COR-L47 (cell line): ENCODE measurements at regions not wholly inside any gene's neighbourhood (a gene's known extent, or its start where the extent isn't known, plus 50 kb on each side); places are given as distances from the start of the nearest gene placed in this dataset.

Experiments used
- DNase-seq: peaks from one replicate; lab custom pipeline; 2025; lab: John Stamatoyannopoulos, UW

DNA sequence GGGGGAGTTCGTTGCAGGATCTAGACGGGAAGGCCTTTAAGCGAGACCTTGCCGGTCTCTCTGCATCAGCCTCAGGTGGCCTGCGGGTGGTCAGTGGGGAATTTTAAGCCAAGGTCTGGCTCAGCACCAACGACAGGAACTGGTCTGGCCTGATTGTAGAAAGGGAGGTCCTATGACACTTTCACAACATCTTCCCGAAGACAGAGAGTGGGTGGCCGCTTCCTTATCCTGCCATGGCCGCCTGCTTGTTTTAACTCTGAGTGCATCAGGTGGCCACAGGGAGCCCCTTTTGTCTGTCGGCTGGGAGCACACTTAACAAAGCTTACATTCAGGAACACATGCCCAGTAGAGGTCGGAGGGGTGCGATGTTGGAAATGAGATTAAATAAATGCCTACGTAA is 363.7 kb upstream of the MYT1L start:
- DNase-seq = no peak

DNA sequence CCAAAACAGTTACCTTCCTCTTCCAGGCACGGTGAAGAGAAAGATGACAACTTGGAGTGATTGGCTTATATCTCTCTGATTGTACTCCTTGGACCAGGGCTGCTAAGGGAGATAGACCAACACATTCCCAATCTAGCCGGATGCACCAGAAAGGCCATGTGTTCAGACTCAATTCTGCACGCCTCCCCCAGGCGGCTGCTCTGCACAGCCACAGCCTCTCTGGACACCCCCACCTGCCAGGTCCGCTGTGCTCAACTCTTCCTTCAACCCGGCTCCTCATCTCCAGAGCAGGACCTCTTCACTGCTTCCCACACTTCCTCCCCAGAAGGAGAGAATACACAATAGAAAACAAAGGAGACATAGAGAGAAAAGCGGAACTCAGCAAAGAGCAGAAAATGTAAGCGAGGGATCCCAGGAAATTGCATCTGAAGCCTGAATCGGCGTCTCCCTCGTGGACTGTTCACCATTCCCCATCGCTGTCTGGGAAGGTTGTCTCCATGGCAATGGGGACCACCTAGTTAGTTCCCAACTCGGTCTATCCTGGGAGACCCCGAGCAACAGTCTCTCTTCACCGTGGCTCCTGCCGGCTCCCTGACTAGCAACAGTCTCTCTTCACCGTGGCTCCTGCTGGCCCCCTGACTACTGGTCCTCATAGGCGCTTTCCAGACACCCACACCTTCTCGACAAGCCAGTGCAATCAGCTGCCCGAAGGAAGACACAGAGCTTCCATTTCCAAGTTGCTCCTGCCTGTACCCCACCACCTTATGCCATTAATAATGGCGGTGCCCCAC is 361.7 kb upstream of the MYT1L start:
- no peak for DNase-seq

DNA sequence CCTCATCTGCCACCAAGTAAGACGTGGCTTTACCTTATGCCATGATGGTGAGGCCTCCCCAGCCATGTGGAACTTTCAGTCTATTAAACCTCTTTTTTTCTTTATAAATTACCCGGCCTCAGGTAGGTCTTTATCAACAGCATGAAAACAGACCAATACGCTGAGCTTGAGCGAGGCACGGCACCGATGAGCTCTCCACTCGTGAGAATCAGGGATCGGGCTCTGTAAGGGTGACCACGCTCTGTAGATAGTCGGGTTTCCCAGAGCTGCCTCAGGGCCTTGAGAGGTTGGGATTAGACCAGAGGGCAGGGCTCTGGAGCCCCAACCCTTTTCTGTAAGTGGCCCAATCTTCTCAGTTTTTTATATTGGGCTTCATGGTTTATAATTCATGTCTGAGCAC is 360.3 kb upstream of the MYT1L start:
- no peak for DNase-seq

DNA sequence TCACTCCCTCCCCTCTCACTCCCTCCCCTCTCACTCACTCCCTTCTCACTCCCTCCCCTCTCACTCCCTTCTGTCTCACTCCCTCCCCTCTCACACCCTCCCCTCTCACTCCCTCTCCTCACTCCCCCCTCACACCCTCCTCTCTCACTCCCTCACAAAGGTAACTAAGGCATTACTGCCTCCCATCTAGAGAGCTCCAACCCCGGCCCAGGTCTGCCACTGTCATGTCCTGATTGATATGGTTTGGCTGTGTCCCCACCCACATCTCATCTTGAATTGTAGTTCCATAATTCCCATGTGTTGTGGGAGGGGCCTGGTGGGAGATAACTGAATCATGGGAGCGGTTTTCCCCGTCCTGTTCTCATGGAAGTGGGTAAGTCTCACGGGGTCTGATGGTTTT is 359.9 kb upstream of the MYT1L start:
- DNase-seq = no peak

DNA sequence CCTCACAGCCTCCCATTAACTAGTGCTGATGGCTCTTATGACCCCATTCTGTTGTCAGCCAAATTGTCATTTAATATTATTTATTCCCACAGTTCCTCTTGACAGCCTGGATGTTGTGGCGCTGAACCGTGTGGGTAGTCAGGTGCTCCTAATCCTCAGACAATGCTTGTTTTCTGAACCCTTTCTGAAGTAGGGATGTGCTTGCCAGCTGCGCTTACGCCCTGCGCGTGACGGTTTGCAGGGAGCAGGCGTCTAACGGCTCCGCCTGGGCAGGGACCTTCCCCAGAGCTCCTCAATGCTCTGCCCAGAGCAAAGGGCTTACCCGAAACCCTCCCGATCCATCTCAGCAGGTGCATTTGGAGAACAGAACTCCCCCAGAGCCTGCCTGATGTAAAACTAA is 358.2 kb upstream of the MYT1L start:
- DNase-seq = no peak

DNA sequence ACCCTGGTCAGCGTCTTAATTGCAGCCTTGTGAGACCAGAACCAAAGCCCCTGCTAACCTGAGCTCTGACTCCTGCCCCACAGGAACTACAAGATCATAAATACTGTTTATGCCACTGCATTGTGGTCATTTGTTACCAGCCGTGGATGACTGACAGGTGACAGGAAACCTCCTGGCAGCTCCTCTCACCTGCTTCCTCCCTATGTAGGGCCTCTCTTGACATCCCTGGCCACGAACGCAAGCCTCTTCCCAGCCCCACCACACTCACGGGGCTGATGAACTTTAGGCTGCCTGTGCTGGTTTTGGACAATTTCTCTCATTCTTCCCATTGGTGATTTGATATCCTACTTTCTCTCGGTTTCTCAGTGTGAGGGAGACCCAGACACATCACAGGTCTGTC is 357.2 kb upstream of the MYT1L start:
- no peak for DNase-seq

DNA sequence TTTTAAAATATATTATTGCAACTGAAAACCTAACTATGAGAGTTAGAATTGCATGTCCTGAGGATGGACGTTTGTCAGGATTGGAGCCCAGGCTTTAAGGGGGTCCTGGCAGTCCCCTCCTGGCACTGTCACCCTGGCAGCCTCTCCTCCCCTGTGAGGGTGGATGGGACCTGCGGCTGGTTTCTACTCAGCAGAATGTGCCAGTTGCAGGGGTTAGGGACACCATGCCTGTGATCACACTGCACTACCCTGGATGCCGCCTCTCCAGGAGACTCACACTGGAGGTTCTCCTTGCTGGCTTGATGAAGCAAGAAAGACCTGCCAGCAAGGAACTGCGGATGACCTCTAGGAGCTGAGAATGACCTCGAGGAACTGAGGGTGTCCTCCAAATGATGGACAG is 356.7 kb upstream of the MYT1L start:
- DNase-seq = no peak

DNA sequence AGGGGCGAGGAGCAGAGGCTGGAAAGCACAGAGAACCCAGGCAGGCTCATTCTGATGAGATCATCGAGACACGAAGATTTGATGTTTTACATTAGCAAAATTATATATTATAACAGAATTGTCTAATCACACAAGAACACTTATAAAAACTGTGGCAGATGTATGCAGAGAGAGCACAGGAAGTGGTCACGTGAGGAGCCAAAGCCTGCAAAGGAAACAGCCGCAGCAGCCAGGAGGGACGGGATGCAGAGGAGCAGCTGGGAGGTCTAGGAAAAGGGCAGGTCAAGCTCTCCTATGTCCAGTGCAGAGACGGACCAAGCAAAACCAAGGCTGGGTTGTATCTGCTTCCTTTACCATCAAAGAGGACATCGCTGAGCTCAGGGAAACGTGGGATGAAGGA is 355.1 kb upstream of the MYT1L start:
- no peak for DNase-seq

DNA sequence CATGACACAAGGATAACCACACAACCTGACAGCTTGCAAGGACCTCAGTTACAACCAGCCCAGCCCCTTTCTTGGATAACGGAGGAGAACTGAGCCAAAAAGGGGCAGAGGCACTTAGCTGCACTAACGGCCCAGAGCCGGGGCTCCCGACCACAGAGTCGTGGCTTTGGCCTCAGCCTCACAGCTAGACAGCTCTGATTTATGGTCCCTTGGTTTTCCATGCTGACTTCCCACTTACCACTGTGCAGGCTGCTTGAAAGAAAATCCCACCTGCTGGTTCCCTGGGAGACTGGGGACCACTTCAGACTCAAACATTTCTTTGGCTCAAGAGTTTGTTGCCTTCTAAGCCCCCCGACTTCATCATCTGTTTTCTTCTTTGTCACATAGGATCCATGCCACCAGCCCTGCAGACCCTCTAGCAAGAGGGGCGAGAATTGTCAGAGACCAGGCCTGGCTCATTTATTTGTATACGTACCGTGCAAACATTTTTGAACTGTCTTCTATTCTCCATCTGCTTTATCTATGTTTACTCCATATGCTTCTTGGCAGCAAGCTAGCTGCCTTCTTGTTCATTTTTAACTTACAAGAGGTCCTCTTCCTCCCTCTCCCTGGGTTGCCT is 352.6 kb upstream of the MYT1L start:
- no peak for DNase-seq

DNA sequence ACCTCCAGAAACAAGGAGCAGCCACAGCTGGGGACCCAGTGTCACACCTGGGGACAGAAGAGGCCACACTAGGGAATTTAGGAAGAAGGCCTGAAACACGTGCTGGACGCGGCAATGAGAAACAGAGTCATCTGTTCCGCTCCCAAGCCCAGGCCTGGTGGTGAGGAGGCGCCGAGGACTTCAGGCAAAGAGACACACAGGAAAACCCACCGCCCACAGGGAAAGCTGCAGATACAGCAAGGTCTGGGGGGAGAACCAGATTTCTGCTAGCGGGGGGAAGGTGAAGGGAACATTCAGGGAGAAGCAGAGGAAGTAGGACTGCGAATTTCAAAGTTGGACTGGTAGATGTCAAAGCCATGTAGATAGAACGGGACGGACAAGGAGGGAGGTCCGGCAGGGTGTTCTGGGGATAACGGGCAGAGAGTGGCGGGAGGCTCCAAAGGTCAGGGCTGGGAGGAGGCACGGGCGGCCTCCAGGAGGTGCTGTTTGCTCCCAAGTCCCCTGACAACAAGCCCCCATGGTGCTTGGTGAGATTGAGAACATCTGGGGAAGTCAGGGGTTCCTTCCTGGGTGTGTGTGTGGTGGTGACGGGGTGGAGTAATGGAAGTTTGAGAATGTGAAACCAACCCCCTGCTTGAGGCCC is 351.7 kb upstream of the MYT1L start:
- DNase-seq = no peak

DNA sequence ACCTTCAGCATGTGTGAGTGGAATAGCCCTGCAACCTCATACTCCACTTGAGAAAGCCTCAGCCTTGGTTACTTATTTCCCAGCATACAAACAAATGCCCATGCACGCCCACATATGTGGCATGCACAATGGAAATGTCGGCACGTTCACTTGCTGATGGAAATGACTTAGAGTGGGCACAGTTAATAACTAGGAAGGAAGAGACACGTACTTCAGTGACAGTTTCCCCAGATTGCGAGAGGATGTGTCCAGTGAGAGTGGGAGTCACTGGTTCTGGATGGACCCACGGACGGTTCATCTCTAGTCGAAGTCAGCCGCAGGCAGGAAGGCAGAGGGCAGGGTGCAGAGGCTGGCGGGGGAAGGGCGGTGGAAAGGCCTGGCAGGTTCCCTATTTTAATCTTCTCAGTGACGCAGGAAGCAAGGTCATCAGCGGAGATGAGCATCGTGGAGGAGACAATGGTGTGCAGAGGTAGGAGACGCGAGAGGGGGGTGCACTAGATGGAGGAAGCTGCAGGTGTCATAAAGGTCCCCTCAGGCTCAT is 350.7 kb upstream of the MYT1L start:
- DNase-seq = no peak

DNA sequence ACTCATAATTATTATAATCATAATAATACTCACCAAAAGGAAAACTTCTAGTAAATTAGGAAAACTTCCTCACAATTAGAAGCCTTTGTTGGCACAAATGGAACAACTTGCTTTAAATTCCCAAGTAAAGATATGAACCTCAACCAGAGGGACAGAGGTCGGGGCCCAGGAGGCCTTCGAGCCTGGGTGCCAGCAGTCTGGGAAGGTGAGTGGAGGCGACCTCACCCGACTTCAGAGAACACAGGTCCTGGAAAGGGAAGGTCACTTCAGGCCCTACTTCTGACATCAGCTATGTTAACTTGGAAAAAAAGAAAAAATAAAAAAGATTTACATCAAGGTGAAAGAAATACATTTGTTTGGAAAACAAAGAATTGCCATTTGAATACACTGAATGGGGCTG is 350.0 kb upstream of the MYT1L start:
- no peak for DNase-seq

DNA sequence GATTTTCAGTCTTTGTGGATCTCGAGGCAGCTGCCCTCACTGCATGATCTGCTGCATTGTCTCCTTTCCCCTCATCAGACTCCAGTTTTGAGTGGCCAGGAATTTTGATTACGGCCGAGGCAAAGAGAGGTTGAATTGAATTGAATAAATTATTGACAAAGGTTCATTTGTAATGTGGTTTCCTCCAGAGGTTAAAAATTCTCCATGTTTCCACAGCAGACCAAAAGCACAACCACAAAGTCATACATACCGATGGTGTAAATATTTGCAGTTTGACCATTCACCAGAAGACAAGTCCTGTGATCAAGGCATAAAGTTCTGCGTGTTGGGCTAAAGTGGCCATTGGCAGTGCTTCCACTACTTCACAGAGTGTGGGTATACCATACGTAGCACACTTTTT is 343.8 kb upstream of the MYT1L start:
- no peak for DNase-seq

DNA sequence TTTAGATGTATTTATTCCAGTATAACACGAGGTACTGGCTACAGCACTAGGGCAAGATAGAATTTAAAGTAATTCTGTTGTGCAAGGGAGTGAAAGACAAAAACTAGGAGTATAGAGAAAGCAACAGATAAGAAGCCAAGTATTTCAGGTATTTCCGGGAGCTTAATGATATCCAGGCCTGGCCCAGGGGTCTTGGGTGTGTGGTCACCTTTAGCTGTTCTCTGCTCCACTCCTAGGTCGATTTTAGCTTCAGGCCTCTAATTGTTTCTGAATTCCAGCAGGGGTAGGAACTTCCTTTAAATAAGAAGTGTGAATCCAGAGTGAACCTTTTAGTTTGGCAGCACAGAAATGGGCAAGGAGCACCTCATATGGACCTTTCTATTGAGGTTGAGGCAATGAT is 342.3 kb upstream of the MYT1L start:
- no peak for DNase-seq

DNA sequence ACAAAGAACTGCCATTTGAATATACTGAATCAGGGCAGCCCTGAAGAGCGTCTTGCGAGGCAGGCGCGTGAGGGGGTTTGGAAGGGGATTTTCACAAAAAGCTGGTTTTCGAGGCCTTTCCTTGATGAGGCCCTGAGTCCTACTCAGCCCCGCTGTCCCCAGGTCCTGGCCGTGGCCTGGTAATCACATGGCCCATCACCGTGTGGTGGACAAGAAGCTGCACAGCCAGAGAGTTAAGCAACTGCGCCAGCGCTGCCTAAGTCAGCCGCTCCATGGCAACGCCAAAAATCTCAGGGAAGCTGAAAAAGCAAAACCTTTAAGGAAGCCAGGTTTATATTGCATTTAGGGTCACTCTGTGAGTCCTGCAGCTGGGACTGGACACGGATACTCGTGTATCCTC is 341.2 kb upstream of the MYT1L start:
- DNase-seq = no peak

DNA sequence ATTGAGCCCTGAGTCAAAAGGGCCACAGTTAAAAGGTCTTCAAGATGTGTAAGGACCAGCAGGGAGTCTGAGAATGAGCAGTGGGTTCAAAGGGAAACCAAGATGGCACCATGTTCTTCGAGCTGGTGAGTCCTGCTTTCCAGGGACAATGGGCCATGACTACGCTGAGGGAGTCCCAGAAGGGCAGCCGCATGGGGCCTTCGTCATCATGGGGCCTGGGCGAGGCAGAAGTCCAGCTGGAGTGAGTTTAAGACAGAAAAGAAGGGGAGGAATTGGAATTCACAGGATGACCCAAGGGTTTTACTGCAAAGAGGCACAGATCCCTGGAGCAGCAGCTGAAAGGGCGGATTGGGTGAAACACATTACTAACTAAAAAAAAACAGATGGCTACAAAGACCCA is 340.8 kb upstream of the MYT1L start:
- no peak for DNase-seq

DNA sequence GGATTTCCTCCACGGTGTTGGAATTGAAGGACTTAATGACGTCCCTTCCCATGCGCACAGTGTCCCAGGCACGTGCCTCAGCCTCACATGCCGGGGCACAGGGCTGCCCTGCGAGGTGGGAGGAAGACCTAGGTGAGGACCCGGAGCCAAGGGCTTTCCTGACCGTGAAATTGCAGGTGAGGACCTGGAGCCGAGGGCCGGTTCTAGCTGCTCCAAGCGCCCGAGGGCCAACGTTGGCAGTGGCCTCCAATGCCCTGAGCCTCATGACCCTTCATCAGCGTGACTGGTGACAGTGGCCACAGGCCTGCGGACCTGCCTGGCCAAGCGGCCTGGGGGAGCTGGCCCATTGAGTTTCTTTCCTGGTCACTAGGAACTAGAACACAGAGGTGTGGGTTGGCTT is 338.2 kb upstream of the MYT1L start:
- DNase-seq = no peak

DNA sequence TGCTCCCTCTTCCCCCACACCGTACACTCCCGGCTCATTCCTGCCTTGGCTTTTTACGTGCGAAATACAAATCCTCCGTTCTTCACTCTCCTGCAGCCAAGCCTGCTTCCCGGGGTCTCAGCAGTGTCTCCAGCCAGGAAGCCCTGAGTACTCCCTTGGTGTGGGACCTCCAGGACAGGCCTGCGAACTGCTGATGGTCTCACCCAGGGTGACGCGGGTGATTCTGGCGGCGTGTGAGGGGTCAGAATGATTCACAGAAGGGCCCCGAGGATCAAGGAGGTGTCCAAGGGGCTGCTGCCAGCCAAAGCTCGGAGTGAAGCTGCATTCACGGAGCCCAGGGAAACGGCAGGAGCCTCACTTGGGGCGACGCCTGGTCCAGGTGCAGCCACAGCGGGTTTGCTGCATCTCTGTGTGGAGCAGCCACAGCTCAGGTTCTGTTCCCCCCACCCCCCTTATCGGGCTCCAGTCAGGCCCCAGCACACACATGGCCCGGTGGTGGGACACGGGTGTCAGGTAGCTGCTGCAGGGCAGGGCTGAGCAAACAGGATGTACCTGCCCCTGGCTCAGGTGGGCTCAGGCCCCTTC is 337.7 kb upstream of the MYT1L start:
- no peak for DNase-seq

DNA sequence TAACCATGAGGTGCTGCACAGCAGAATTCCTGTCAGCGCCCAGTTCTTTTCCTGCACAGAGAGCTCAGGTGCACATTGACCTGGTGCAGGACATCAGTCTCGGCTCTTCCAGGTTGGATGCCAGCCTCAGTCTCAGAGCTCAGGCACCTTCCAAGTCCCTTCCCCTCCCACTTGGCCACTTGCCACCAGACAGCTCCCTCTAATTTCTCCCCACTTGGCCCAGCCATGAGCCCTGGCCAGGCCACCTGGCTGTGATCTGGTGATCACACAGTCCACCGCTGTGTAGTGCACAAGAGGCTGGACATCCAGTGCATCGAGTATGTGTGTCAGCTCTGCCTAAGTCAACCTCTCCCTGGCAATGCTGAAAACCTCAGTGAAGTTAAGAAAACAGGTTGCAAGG is 336.6 kb upstream of the MYT1L start:
- peak; percentile 17 for DNase-seq

DNA sequence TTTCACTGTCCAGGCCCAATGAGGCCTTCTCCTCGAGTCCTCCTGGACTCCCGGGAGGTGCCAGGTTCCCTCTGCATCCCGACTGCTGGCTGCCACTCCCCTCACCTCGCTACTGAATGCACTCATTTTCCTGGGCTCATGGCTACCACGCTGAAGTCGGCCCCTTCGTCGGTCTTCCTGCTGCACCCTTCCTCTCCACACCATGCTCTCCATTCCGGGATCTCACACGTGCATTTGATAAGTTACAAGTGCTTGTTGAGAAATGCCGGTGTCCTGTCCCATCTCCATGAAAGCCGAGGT is 334.7 kb upstream of the MYT1L start:
- DNase-seq = no peak

DNA sequence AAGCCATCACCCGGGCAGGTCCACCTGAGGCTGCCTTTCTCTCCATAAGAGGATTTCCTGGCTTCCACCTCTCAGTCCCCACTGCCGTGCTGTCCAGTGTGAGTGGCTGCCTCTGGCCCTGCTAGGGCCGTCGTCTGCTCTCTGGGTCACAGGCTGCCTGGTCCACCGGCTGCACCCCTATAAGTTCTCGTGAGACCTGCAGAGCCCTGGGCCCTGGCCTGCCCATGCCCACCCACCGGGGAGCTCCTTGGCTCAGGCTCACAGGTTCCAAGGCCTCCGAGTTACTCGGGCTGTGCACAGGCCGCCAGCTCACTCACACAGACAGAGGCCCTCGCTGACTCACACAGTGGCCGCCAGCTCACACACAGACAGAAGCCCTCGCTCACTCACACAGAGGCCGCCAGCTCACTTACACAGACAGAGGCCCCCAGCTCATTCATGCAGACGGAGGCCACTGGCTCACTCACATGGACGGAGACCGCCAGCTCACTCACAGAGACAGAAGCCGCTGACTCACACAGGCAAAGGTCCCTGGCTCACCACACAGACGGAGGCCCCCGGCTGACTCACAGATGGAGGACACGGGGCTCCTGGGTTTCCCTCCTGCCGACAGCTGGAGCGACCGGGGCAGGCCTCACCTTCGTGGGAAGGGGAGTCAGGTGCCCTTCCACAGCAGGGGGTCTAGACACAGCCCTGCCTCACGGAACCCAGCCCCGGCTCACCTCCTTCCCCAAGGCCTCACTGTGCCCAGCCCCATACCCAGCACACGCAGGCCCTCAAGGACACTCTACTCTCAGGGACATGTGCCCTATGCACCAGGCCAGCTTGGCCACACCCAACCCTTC is 334.1 kb upstream of the MYT1L start:
- DNase-seq = no peak

DNA sequence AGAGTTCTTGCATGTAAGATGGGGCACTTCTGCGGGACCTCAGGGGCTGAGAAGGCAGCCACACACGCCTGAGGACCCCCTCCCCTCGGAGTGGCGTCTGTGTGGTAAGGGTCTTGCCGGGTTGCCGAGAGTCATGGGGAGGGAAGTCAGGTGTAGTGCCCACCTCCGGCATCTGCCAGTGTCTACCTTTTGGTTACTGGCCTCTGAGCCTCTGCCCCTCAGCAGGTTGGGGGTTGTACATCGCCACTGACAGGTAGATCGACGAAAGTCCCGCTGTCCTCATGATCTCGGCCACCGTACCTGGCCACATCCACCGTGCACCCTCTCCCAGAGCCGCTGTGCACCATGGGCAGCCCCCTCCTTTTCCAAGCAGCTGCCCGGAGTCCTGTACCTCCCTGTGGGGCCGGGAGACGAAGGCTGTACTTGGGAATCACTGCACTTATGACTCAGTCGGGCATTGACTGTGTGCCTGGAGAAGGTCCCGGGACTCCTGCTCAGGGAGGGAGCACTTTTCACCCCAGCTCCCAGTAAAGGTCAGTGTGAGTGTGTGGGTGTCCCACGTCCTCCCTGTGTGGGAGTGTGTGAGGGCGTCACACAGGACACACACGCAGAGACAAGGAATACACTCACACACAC is 332.4 kb upstream of the MYT1L start:
- no peak for DNase-seq
